HUES6 (cell line): ENCODE measurements at regions not wholly inside any gene's neighbourhood (a gene's known extent, or its start where the extent isn't known, plus 50 kb on each side); places are given as distances from the start of the nearest gene placed in this dataset.

Experiments
- H3K27ac ChIP-seq: 2 replicates; pipeline ENCODE4 v1.7.0; 2013; ENCODE audit warnings: low read depth, mild to moderate bottlenecking, low read length, inconsistent platforms
- H3K27me3 ChIP-seq: 2 replicates; pipeline ENCODE4 v1.6.1; 2013; ENCODE audit warnings: low read length; ENCODE audit not compliant: control insufficient read depth, insufficient read depth
- H3K36me3 ChIP-seq: 2 replicates; pipeline ENCODE4 v1.6.1; 2013; ENCODE audit warnings: low read length; ENCODE audit not compliant: control insufficient read depth, insufficient read depth
- H3K4me1 ChIP-seq: 2 replicates; pipeline ENCODE4 v1.6.1; 2013; ENCODE audit warnings: low read length; ENCODE audit not compliant: control insufficient read depth, insufficient read depth
- H3K4me3 ChIP-seq: 2 replicates; pipeline ENCODE4 v1.5.1; 2013; ENCODE audit warnings: low read depth, low read length
- H3K9ac ChIP-seq: one replicate; pipeline ENCODE4 v1.6.1; 2013; ENCODE audit warnings: mild to moderate bottlenecking, low read length
- H3K9me3 ChIP-seq: 2 replicates; pipeline ENCODE4 v1.6.1; 2013; ENCODE audit warnings: low read depth, low read length; ENCODE audit not compliant: control insufficient read depth, insufficient read depth

- H3K9me3 ChIP-seq: no peaks in the 10 kb centered on the region
- H3K4me3 ChIP-seq: no peak overlapping the region
- H3K27me3 ChIP-seq: no peaks in the 10 kb centered on the region
- no peaks in the 10 kb centered on the region for H3K4me1 ChIP-seq
- no peak overlapping the region for H3K9ac ChIP-seq
- no peak overlapping the region for H3K27ac ChIP-seq
- H3K36me3 ChIP-seq: no peaks in the 10 kb centered on the region
These were observed 488.1 kb upstream of the ADAMTS16 start for GRCh38 chr5:4651806-4652565.

- Histone ChIP-seq H3K4me3 (no peak overlapping the region), H3K27me3 (no peaks in the 10 kb centered on the region), H3K9me3 (no peaks in the 10 kb centered on the region), H3K27ac (no peak overlapping the region), H3K4me1 (no peaks in the 10 kb centered on the region), H3K9ac (no peak overlapping the region), H3K36me3 (no peaks in the 10 kb centered on the region)
These were observed 486.7 kb upstream of the ADAMTS16 start for GRCh38 chr5:4653475-4653874.

GRCh38 chr5:4659851-4660250 lies 480.3 kb upstream of the ADAMTS16 start:
- Histone ChIP-seq H3K9me3 (no peaks in the 10 kb centered on the region), H3K27ac (no peak overlapping the region), H3K36me3 (no peaks in the 10 kb centered on the region), H3K4me3 (no peak overlapping the region), H3K4me1 (no peaks in the 10 kb centered on the region), H3K9ac (no peak overlapping the region), H3K27me3 (no peaks in the 10 kb centered on the region)

- Histone ChIP-seq H3K36me3 (no peaks in the 10 kb centered on the region), H3K27ac (no peak overlapping the region), H3K27me3 (no peaks in the 10 kb centered on the region), H3K4me3 (no peak overlapping the region), H3K9me3 (no peaks in the 10 kb centered on the region), H3K4me1 (no peaks in the 10 kb centered on the region), H3K9ac (no peak overlapping the region)
These were observed 478.8 kb upstream of the ADAMTS16 start for GRCh38 chr5:4661326-4661725.

- H3K4me1 ChIP-seq: no peaks in the 10 kb centered on the region
- H3K9me3 ChIP-seq: no peaks in the 10 kb centered on the region
- H3K9ac ChIP-seq: no peak overlapping the region
- no peaks in the 10 kb centered on the region for H3K36me3 ChIP-seq
- H3K4me3 ChIP-seq: no peak overlapping the region
- no peak overlapping the region for H3K27ac ChIP-seq
- H3K27me3 ChIP-seq: no peaks in the 10 kb centered on the region
These were observed 478.3 kb upstream of the ADAMTS16 start for GRCh38 chr5:4661836-4662235.

- Histone ChIP-seq H3K4me3 (no peak overlapping the region), H3K27ac (no peak overlapping the region), H3K27me3 (no peaks in the 10 kb centered on the region), H3K4me1 (no peaks in the 10 kb centered on the region), H3K9me3 (no peaks in the 10 kb centered on the region), H3K36me3 (no peaks in the 10 kb centered on the region), H3K9ac (no peak overlapping the region)
These were observed 477.4 kb upstream of the ADAMTS16 start for GRCh38 chr5:4662756-4663155.

- Histone ChIP-seq H3K27ac (no peak overlapping the region), H3K9ac (no peak overlapping the region), H3K36me3 (no peaks in the 10 kb centered on the region), H3K4me3 (no peak overlapping the region), H3K4me1 (no peaks in the 10 kb centered on the region), H3K27me3 (no peaks in the 10 kb centered on the region), H3K9me3 (no peaks in the 10 kb centered on the region)
These were observed 474.2 kb upstream of the ADAMTS16 start for GRCh38 chr5:4665911-4666310.

- Histone ChIP-seq H3K9ac (no peak overlapping the region), H3K36me3 (no peaks in the 10 kb centered on the region), H3K27me3 (no peaks in the 10 kb centered on the region), H3K4me3 (no peak overlapping the region), H3K27ac (no peak overlapping the region), H3K4me1 (no peaks in the 10 kb centered on the region), H3K9me3 (no peaks in the 10 kb centered on the region)
These were observed 466.0 kb upstream of the ADAMTS16 start for GRCh38 chr5:4674166-4674565.

GRCh38 chr5:4676934-4677333 lies 463.2 kb upstream of the ADAMTS16 start:
- Histone ChIP-seq H3K27me3 (no peaks in the 10 kb centered on the region), H3K36me3 (no peaks in the 10 kb centered on the region), H3K4me1 (no peaks in the 10 kb centered on the region)

GRCh38 chr5:4684946-4685345 lies 455.2 kb upstream of the ADAMTS16 start:
- no peak overlapping the region for H3K27ac ChIP-seq
- H3K27me3 ChIP-seq: no peaks in the 10 kb centered on the region
- no peak overlapping the region for H3K9ac ChIP-seq
- 0 out of 2 replicates have a peak, but pooled peaks cover 2% of the 10 kb centered on the region for H3K9me3 ChIP-seq
- H3K36me3 ChIP-seq: no peaks in the 10 kb centered on the region
- no peak overlapping the region for H3K4me3 ChIP-seq
- no peaks in the 10 kb centered on the region for H3K4me1 ChIP-seq

More at GRCh38 chr5:4676934-4677333, 463.2 kb upstream of the ADAMTS16 start:
- H3K9me3 ChIP-seq: no peaks in the 10 kb centered on the region
- no peak overlapping the region for H3K27ac ChIP-seq
- no peak overlapping the region for H3K4me3 ChIP-seq
- H3K9ac ChIP-seq: no peak overlapping the region

- Histone ChIP-seq H3K4me3 (no peak overlapping the region), H3K9ac (no peak overlapping the region), H3K36me3 (no peaks in the 10 kb centered on the region), H3K27me3 (no peaks in the 10 kb centered on the region), H3K4me1 (no peaks in the 10 kb centered on the region), H3K9me3 (peaks cover 4% of the 10 kb centered on the region; the same call in 1 of the 2 replicates), H3K27ac (no peak overlapping the region)
These were observed 441.5 kb upstream of the ADAMTS16 start for GRCh38 chr5:4698596-4698995.
